ENCODE measurements at regions not wholly inside any gene's neighbourhood (a gene's known extent, or its start where the extent isn't known, plus 50 kb on each side); places are given as distances from the start of the nearest gene placed in this dataset.

DNA sequence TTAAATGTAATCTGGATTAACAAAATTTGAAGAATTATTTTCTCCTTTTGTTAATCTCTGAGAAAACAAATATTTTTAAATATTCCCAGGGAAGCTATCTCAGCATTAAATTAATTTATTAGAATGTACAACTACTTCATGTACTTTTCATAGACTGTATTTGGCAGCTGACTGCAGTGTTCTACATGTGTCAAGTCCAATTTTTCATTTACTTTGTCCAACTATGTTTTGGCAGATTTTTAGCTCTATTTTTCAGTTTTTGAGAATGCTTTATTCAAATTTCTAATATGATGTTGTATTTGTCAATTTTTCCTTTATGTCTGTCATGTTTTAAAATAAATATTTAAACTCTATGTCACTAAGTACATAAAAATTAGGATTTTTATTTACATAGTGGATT lies 925.1 kb downstream of the OTOL1 start:
- DNase-seq (ENCODE audit: low read depth in 6 of 9, low spot score in 9 of 9): no peak
- Histone ChIP-seq H3K4me3 (ENCODE audit: low read length in 2 of 2) (no peak overlapping the region), H3K4me1 (ENCODE audit: control insufficient read depth in 2 of 2, insufficient read depth in 2 of 2, low read length in 2 of 2) (no peaks in the 10 kb centered on the region), H3K27ac (ENCODE audit: low read depth in 1 of 2, low read length in 1 of 2) (no peak overlapping the region), H3K9me3 (ENCODE audit: control insufficient read depth in 2 of 2, insufficient read depth in 1 of 2, low read length in 1 of 2) (no peaks in the 10 kb centered on the region), H3K36me3 (ENCODE audit: control insufficient read depth in 2 of 2, insufficient read depth in 2 of 2, low read length in 1 of 2) (no peaks in the 10 kb centered on the region), H3K27me3 (ENCODE audit: control insufficient read depth in 2 of 2, insufficient read depth in 1 of 2, low read length in 1 of 2) (no peaks in the 10 kb centered on the region)

DNA sequence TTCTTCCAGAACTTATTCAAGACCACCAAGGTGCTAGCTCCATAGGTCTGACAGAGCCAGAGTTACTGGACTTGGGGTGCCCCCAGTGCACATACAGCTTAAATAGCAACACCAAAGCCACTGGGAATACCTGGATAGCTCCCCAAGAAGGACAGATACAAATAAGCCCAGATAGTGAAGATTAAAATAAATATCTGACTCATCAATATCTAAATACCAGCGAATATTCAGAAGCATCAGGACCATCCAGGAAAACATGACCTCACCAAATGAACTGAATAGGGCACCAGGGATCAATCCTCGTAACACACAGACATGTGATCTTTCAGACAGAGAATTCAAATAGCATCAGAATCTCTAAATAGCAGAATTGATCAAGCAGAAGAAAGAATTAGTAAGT lies 931.6 kb downstream of the OTOL1 start:
- DNase-seq (ENCODE audit: low read depth in 6 of 9, low spot score in 9 of 9): no peak
- Histone ChIP-seq H3K27me3 (ENCODE audit: control insufficient read depth in 2 of 2, insufficient read depth in 1 of 2, low read length in 1 of 2) (no peaks in the 10 kb centered on the region), H3K4me3 (ENCODE audit: low read length in 2 of 2) (no peak overlapping the region), H3K36me3 (ENCODE audit: control insufficient read depth in 2 of 2, insufficient read depth in 2 of 2, low read length in 1 of 2) (no peaks in the 10 kb centered on the region), H3K4me1 (ENCODE audit: control insufficient read depth in 2 of 2, insufficient read depth in 2 of 2, low read length in 2 of 2) (no peaks in the 10 kb centered on the region), H3K27ac (ENCODE audit: low read depth in 1 of 2, low read length in 1 of 2) (no peak overlapping the region), H3K9me3 (ENCODE audit: control insufficient read depth in 2 of 2, insufficient read depth in 1 of 2, low read length in 1 of 2) (peaks cover 0 to 5% of the 10 kb centered on the region in 2 donors)
- WGBS: 70% methylated on average over 2 of the region's 2 CpGs

DNA sequence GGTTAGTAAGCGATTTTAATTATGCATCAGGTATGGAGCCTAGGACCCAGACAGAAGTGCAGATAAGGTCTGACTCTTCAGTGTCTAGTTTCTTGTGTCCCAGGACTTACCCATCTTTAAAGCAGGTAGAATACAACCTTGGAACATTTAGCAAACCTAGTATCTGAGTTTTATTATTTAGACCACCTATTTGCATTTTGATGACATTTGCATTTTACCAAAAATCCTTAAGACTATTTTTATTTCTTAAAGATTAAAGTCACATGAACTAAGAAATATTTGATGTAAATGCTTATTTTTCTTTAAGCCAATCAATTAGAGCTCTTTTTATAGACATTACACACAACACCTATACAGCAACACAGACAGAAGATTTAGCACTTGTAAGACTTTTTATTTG lies 939.1 kb downstream of the OTOL1 start:
- H3K9me3 ChIP-seq (ENCODE audit: control insufficient read depth in 2 of 2, insufficient read depth in 1 of 2, low read length in 1 of 2): no peaks in the 10 kb centered on the region
- WGBS: 96% methylated on average over 1 of the region's 1 CpG
- no peak overlapping the region for H3K4me3 ChIP-seq (ENCODE audit: low read length in 2 of 2)
- H3K27ac ChIP-seq (ENCODE audit: low read depth in 1 of 2, low read length in 1 of 2): no peak overlapping the region
- DNase-seq (ENCODE audit: low read depth in 6 of 9, low spot score in 9 of 9): no peak
- H3K27me3 ChIP-seq (ENCODE audit: control insufficient read depth in 2 of 2, insufficient read depth in 1 of 2, low read length in 1 of 2): no peaks in the 10 kb centered on the region
- H3K4me1 ChIP-seq (ENCODE audit: control insufficient read depth in 2 of 2, insufficient read depth in 2 of 2, low read length in 2 of 2): no peaks in the 10 kb centered on the region
- no peaks in the 10 kb centered on the region for H3K36me3 ChIP-seq (ENCODE audit: control insufficient read depth in 2 of 2, insufficient read depth in 2 of 2, low read length in 1 of 2)

DNA sequence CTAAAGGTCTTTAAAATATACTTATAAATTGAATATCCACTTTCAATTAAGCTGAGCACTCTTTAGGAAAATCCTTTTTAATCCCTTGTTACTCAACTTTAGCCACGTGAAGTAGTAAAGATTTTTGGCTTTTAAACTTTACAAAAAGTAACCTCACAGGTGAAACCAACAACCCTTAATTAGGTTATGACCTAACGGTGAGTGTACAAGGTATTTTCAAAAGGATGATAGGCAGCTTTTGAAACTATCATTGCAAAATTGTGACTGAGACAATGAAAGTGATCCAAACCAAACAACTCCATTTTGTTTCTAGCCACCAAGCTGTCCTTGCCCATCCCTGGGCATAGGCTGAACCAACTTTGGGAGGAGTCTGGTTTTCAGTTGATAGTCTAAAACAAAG lies 940.2 kb downstream of the OTOL1 start:
- Histone ChIP-seq H3K27ac (ENCODE audit: low read depth in 1 of 2, low read length in 1 of 2) (no peak overlapping the region), H3K27me3 (ENCODE audit: control insufficient read depth in 2 of 2, insufficient read depth in 1 of 2, low read length in 1 of 2) (no peaks in the 10 kb centered on the region)
- WGBS: 88% methylated on average over 2 of the region's 2 CpGs

DNA sequence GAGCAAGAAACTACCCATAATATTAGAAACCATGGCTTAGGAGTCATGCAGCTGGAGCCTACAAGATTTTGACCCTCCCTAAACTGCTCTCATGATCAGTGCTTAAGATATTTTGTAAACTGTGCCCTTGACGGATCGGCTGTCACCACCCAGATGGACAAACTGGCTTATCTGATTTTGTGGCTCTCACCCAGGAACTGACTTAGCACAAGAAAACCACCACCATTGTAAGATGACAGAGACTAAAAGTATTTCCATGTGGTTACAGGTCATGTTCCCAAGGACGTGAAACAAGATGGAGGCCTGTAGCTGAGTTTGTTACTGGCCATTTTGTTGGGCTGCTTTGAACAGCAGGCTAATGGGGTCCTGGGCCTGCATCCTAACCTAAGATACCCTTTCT lies 940.9 kb downstream of the OTOL1 start:
- DNase-seq (ENCODE audit: low read depth in 6 of 9, low spot score in 9 of 9): no peak
- WGBS: 94% methylated on average over 3 of the region's 3 CpGs
- Histone ChIP-seq H3K4me3 (ENCODE audit: low read length in 2 of 2) (no peak overlapping the region), H3K9me3 (ENCODE audit: control insufficient read depth in 2 of 2, insufficient read depth in 1 of 2, low read length in 1 of 2) (no peaks in the 10 kb centered on the region), H3K36me3 (ENCODE audit: control insufficient read depth in 2 of 2, insufficient read depth in 2 of 2, low read length in 1 of 2) (no peaks in the 10 kb centered on the region), H3K27me3 (ENCODE audit: control insufficient read depth in 2 of 2, insufficient read depth in 1 of 2, low read length in 1 of 2) (no peaks in the 10 kb centered on the region), H3K4me1 (ENCODE audit: control insufficient read depth in 2 of 2, insufficient read depth in 2 of 2, low read length in 2 of 2) (no peaks in the 10 kb centered on the region), H3K27ac (ENCODE audit: low read depth in 1 of 2, low read length in 1 of 2) (no peak overlapping the region)

More for the DNA sequence above, 940.2 kb downstream of the OTOL1 start:
- Histone ChIP-seq H3K9me3 (ENCODE audit: control insufficient read depth in 2 of 2, insufficient read depth in 1 of 2, low read length in 1 of 2) (no peaks in the 10 kb centered on the region), H3K36me3 (ENCODE audit: control insufficient read depth in 2 of 2, insufficient read depth in 2 of 2, low read length in 1 of 2) (no peaks in the 10 kb centered on the region), H3K4me1 (ENCODE audit: control insufficient read depth in 2 of 2, insufficient read depth in 2 of 2, low read length in 2 of 2) (no peaks in the 10 kb centered on the region), H3K4me3 (ENCODE audit: low read length in 2 of 2) (no peak overlapping the region)
- no peak for DNase-seq (ENCODE audit: low read depth in 6 of 9, low spot score in 9 of 9)

DNA sequence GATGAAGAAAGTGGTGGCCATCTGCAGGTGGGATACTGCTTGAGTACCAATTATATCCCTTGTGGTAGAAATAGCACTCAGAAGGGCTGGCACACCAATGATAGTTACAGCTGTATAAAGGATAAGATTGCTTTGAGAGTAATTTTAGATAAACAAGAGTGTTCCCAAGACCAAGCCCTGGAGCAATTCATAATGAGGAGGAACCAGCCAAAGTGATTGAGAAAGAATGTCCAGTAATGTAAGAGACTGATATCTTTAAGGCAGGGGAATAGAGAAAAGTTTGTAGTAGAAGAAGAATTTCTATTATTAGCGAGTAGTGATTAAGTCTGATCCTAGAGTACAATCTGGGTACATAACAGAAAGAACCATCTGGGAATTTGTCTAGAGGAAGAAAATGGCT lies 945.1 kb downstream of the OTOL1 start:
- Histone ChIP-seq H3K36me3 (ENCODE audit: control insufficient read depth in 2 of 2, insufficient read depth in 2 of 2, low read length in 1 of 2) (no peaks in the 10 kb centered on the region), H3K4me3 (ENCODE audit: low read length in 2 of 2) (no peak overlapping the region), H3K27me3 (ENCODE audit: control insufficient read depth in 2 of 2, insufficient read depth in 1 of 2, low read length in 1 of 2) (no peaks in the 10 kb centered on the region), H3K9me3 (ENCODE audit: control insufficient read depth in 2 of 2, insufficient read depth in 1 of 2, low read length in 1 of 2) (no peaks in the 10 kb centered on the region), H3K27ac (ENCODE audit: low read depth in 1 of 2, low read length in 1 of 2) (no peak overlapping the region), H3K4me1 (ENCODE audit: control insufficient read depth in 2 of 2, insufficient read depth in 2 of 2, low read length in 2 of 2) (no peaks in the 10 kb centered on the region)
- WGBS: 54% methylated on average over 1 of the region's 1 CpG
- DNase-seq (ENCODE audit: low read depth in 6 of 9, low spot score in 9 of 9): no peak

DNA sequence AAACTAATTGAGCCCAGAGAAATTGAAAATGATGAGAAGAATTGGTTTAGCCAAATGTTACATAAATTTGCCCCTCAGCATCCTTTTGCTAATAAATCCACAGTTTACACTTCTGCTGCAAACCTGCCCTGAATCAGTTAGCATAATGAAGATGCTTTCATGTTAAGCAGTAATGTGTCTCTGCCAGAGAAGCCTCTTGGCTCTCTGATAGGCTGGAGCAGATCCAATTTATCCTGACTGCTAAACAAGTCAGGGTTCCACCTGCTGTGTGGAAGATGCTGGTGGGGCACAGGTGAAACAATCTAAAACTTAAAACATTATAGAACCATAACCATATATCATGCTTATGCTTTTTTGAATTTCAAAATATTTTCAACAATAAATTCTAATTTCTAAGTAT lies 946.8 kb downstream of the OTOL1 start:
- DNase-seq (ENCODE audit: low read depth in 6 of 9, low spot score in 9 of 9): no peak
- no peaks in the 10 kb centered on the region for H3K9me3 ChIP-seq (ENCODE audit: control insufficient read depth in 2 of 2, insufficient read depth in 1 of 2, low read length in 1 of 2)
- H3K36me3 ChIP-seq (ENCODE audit: control insufficient read depth in 2 of 2, insufficient read depth in 2 of 2, low read length in 1 of 2): no peaks in the 10 kb centered on the region
- H3K4me3 ChIP-seq (ENCODE audit: low read length in 2 of 2): no peak overlapping the region
- no peaks in the 10 kb centered on the region for H3K27me3 ChIP-seq (ENCODE audit: control insufficient read depth in 2 of 2, insufficient read depth in 1 of 2, low read length in 1 of 2)
- H3K4me1 ChIP-seq (ENCODE audit: control insufficient read depth in 2 of 2, insufficient read depth in 2 of 2, low read length in 2 of 2): no peaks in the 10 kb centered on the region
- H3K27ac ChIP-seq (ENCODE audit: low read depth in 1 of 2, low read length in 1 of 2): no peak overlapping the region

DNA sequence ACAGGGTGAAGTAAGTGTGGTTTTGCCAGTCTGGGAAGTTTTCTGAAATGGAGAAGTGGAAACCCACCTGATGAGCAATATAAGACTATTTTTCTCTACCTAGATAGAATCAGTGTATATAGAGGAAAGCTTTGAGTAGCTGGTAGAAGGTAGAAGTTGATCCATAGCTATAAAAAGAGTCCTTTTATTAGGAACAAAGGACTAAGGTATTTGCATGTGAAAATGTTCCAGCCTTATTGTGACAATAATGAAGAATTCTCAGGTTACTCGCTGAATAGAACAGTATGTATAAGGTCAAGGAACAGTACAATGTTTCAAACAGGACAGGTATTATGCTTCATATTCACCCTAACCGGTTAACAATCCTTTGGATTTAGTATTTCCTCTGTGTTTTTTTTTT lies 972.2 kb downstream of the OTOL1 start:
- no peak for DNase-seq (ENCODE audit: low read depth in 6 of 9, low spot score in 9 of 9)
- Histone ChIP-seq H3K27me3 (ENCODE audit: control insufficient read depth in 2 of 2, insufficient read depth in 1 of 2, low read length in 1 of 2) (no peaks in the 10 kb centered on the region), H3K36me3 (ENCODE audit: control insufficient read depth in 2 of 2, insufficient read depth in 2 of 2, low read length in 1 of 2) (no peaks in the 10 kb centered on the region), H3K9me3 (ENCODE audit: control insufficient read depth in 2 of 2, insufficient read depth in 1 of 2, low read length in 1 of 2) (no peaks in the 10 kb centered on the region), H3K27ac (ENCODE audit: low read depth in 1 of 2, low read length in 1 of 2) (no peak overlapping the region), H3K4me3 (ENCODE audit: low read length in 2 of 2) (no peak overlapping the region), H3K4me1 (ENCODE audit: control insufficient read depth in 2 of 2, insufficient read depth in 2 of 2, low read length in 2 of 2) (no peaks in the 10 kb centered on the region)
- 93% methylated on average over 2 of the region's 2 CpGs for WGBS

DNA sequence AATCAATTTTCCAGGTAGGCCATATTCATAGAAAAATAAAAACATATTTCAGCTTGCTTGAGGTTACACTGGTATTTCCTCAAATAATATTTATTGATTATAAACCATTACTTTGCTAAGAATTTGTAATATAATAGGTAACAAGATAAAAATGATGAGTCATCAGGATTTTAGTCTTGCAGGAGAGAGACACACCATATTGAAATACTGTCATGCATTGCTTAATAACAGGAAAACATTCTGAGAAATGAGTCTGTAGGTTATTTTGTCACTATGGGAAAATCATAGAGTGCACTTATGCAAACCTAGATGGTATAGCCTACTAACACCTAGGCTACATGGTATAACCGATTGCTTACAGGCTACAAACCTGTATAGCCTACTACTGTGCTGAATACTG lies 990.5 kb downstream of the OTOL1 start:
- no peak for DNase-seq (ENCODE audit: low read depth in 6 of 9, low spot score in 9 of 9)
- no peak overlapping the region for H3K27ac ChIP-seq (ENCODE audit: low read depth in 1 of 2, low read length in 1 of 2)
- H3K36me3 ChIP-seq (ENCODE audit: control insufficient read depth in 2 of 2, insufficient read depth in 2 of 2, low read length in 1 of 2): no peaks in the 10 kb centered on the region
- H3K9me3 ChIP-seq (ENCODE audit: control insufficient read depth in 2 of 2, insufficient read depth in 1 of 2, low read length in 1 of 2): peaks cover 0 to 6% of the 10 kb centered on the region in 2 donors
- no peaks in the 10 kb centered on the region for H3K27me3 ChIP-seq (ENCODE audit: control insufficient read depth in 2 of 2, insufficient read depth in 1 of 2, low read length in 1 of 2)
- 97% methylated on average over 1 of the region's 1 CpG for WGBS
- no peaks in the 10 kb centered on the region for H3K4me1 ChIP-seq (ENCODE audit: control insufficient read depth in 2 of 2, insufficient read depth in 2 of 2, low read length in 2 of 2)
- H3K4me3 ChIP-seq (ENCODE audit: low read length in 2 of 2): no peak overlapping the region

DNA sequence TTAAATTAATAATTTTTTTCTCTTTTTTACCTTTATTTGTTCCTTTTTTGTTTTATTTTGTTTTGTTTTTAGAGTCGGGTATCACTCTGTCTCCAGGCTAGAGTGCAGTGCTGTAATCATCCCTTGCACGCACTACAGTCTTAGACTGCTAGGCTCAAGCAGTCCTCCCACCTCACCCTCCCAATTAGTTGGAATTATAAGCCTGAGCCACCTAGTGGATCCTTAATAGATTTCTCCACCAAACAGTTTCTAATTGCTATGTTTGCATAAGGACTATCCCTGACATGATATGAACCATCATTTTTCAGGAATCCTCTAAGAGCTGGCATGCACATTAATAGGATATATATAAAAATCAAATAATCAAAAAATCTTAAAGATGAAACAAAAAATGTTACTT lies 993.2 kb downstream of the OTOL1 start:
- Histone ChIP-seq H3K9me3 (ENCODE audit: control insufficient read depth in 2 of 2, insufficient read depth in 1 of 2, low read length in 1 of 2) (no peaks in the 10 kb centered on the region), H3K4me1 (ENCODE audit: control insufficient read depth in 2 of 2, insufficient read depth in 2 of 2, low read length in 2 of 2) (no peaks in the 10 kb centered on the region), H3K27ac (ENCODE audit: low read depth in 1 of 2, low read length in 1 of 2) (no peak overlapping the region), H3K27me3 (ENCODE audit: control insufficient read depth in 2 of 2, insufficient read depth in 1 of 2, low read length in 1 of 2) (no peaks in the 10 kb centered on the region), H3K36me3 (ENCODE audit: control insufficient read depth in 2 of 2, insufficient read depth in 2 of 2, low read length in 1 of 2) (no peaks in the 10 kb centered on the region), H3K4me3 (ENCODE audit: low read length in 2 of 2) (no peak overlapping the region)
- 95% methylated on average over 2 of the region's 2 CpGs for WGBS
- DNase-seq (ENCODE audit: low read depth in 6 of 9, low spot score in 9 of 9): no peak
